ENCODE measurements at regions not wholly inside any gene's neighbourhood (a gene's known extent, or its start where the extent isn't known, plus 50 kb on each side); places are given as distances from the start of the nearest gene placed in this dataset.

GRCh38 chr9:21686738-21687137, 115.7 kb upstream of the MTAP start:
- TF ChIP-seq POLR2A (IDR thresholded peaks at IDR 0.05; ENCODE audit: low read depth, low read length): no peak
- TF ChIP-seq POLR2AphosphoS5 (IDR thresholded peaks at IDR 0.05; ENCODE audit: low read depth, low read length): no peak
- no peak for TF ChIP-seq SPI1 (IDR thresholded peaks at IDR 0.05; ENCODE audit: low read depth, low read length)
- TF ChIP-seq TAF1 (IDR thresholded peaks at IDR 0.05; ENCODE audit: low read depth, low read length): no peak

All from GM12891 (cell line).